Progenitor cell of endocrine pancreas (in vitro differentiated cells): ENCODE measurements at regions not wholly inside any gene's neighbourhood (a gene's known extent, or its start where the extent isn't known, plus 50 kb on each side); places are given as distances from the start of the nearest gene placed in this dataset.
A peak's percentile ranks its signal among the peaks of the same experiment; 100 is the strongest.

Experiments used
- DNase-seq: peaks from one replicate; pipeline ENCODE4 v3.0.0; 2021; ENCODE audit warnings: low spot score; ENCODE audit not compliant: unreplicated experiment
- H3K27ac Mint-ChIP-seq: 2 replicates; pipeline ENCODE4 v1.8.0; 2021; ENCODE audit warnings: mild to moderate bottlenecking, moderate library complexity, mixed read lengths
- H3K27me3 Mint-ChIP-seq: 2 replicates; pipeline ENCODE4 v1.8.0; 2021; ENCODE audit warnings: mixed read lengths
- H3K36me3 Mint-ChIP-seq: 2 replicates; pipeline ENCODE4 v1.8.0; 2022; ENCODE audit warnings: mixed read lengths; ENCODE audit not compliant: insufficient read depth
- H3K4me1 Mint-ChIP-seq: 2 replicates; pipeline ENCODE4 v1.8.0; 2021; ENCODE audit warnings: low read depth, mixed read lengths
- H3K4me3 Mint-ChIP-seq: 2 replicates; pipeline ENCODE4 v1.8.0; 2021; ENCODE audit warnings: low read depth, mild to moderate bottlenecking, moderate library complexity, mixed read lengths
- H3K9me3 Mint-ChIP-seq: 2 replicates; pipeline ENCODE4 v1.8.0; 2021; ENCODE audit warnings: low read depth, mixed read lengths
- CTCF ChIP-seq: fragments of 200-600 bp; sonication (generic); IDR thresholded peaks from one replicate; pipeline ENCODE4 v1.5.0; 2021; ENCODE audit warnings: antibody characterized with exemption, mild to moderate bottlenecking; ENCODE audit not compliant: unreplicated experiment

- Mint-ChIP-seq H3K27me3 (no peaks in the 10 kb centered on the region), H3K27ac (peak overlapping the region; percentile 97), H3K36me3 (peaks cover 2% of the 10 kb centered on the region), H3K4me1 (peaks cover 53% of the 10 kb centered on the region), H3K4me3 (peak overlapping the region; percentile 29), H3K9me3 (peaks cover 18% of the 10 kb centered on the region)
- no peak for TF ChIP-seq CTCF
- DNase-seq, result no peak
Measured at GRCh38 chr14:22332686-22333421, 256.2 kb downstream of the DAD1 start.

GRCh38 chr14:22329371-22329770 is 259.7 kb downstream of the DAD1 start:
- H3K27ac Mint-ChIP-seq, result no peak overlapping the region
- no peak for DNase-seq
- peaks cover 6% of the 10 kb centered on the region for H3K36me3 Mint-ChIP-seq
- TF ChIP-seq CTCF, result no peak
- H3K27me3 Mint-ChIP-seq, result no peaks in the 10 kb centered on the region
- H3K4me3 Mint-ChIP-seq, result no peak overlapping the region
- peaks cover 26% of the 10 kb centered on the region for H3K9me3 Mint-ChIP-seq
- peaks cover 20% of the 10 kb centered on the region for H3K4me1 Mint-ChIP-seq

- H3K4me1 Mint-ChIP-seq, result no peaks in the 10 kb centered on the region
- TF ChIP-seq CTCF, result no peak
- no peak for DNase-seq
- peaks cover 26% of the 10 kb centered on the region for H3K9me3 Mint-ChIP-seq
- H3K27me3 Mint-ChIP-seq, result no peaks in the 10 kb centered on the region
- no peak overlapping the region for H3K4me3 Mint-ChIP-seq
- H3K27ac Mint-ChIP-seq, result no peak overlapping the region
- peaks cover 6% of the 10 kb centered on the region for H3K36me3 Mint-ChIP-seq
Measured at GRCh38 chr14:22325676-22326400, 263.2 kb downstream of the DAD1 start.

- Mint-ChIP-seq H3K27ac (no peak overlapping the region), H3K4me3 (no peak overlapping the region), H3K27me3 (no peaks in the 10 kb centered on the region), H3K9me3 (no peaks in the 10 kb centered on the region), H3K36me3 (no peaks in the 10 kb centered on the region), H3K4me1 (peaks cover 5% of the 10 kb centered on the region)
- no peak for TF ChIP-seq CTCF
- DNase-seq, result no peak
Measured at GRCh38 chr14:22320362-22320750, 268.7 kb downstream of the DAD1 start.

- H3K9me3 Mint-ChIP-seq, result no peaks in the 10 kb centered on the region
- peak; percentile 33 for DNase-seq
Measured at GRCh38 chr14:22319526-22320361, 269.3 kb downstream of the DAD1 start.

More at GRCh38 chr14:22319526-22320361, 269.3 kb downstream of the DAD1 start:
- H3K4me1 Mint-ChIP-seq, result peaks cover 5% of the 10 kb centered on the region
- no peaks in the 10 kb centered on the region for H3K27me3 Mint-ChIP-seq
- peak; percentile 77 for TF ChIP-seq CTCF
- no peak overlapping the region for H3K4me3 Mint-ChIP-seq
- no peak overlapping the region for H3K27ac Mint-ChIP-seq
- no peaks in the 10 kb centered on the region for H3K36me3 Mint-ChIP-seq
